HL-60 (cell line): ENCODE measurements at regions not wholly inside any gene's neighbourhood (a gene's known extent, or its start where the extent isn't known, plus 50 kb on each side); places are given as distances from the start of the nearest gene placed in this dataset.

Source experiments
- DNase-seq, 2 experiments: peaks; one replicate each; pipeline ENCODE4 v3.0.0-alpha.2; 2010 to 2020; ENCODE audit warnings: low read depth in 1 of 2, low spot score in 1 of 2
- H3K27ac ChIP-seq: fragments of 250-450 bp; sonication (Bioruptor Pico); replicated peaks from 2 replicates; pipeline ENCODE4 v1.5.1; 2020; ENCODE audit warnings: mild to moderate bottlenecking, moderate library complexity
- H3K27me3 ChIP-seq: fragments of 250-450 bp; sonication (Bioruptor Pico); 2 replicates; pipeline ENCODE4 v1.5.1; 2021; ENCODE audit warnings: mild to moderate bottlenecking, moderate library complexity; ENCODE audit not compliant: insufficient read depth, poor library complexity, severe bottlenecking
- H3K4me3 ChIP-seq: replicated peaks from 2 replicates; pipeline ENCODE4 v1.5.1; 2011; ENCODE audit warnings: mild to moderate bottlenecking, control low read depth, low read length; ENCODE audit not compliant: insufficient read depth
- GABPA ChIP-seq: IDR thresholded peaks from 2 replicates; pipeline ENCODE4 v1.6.1; 2012; ENCODE audit warnings: low read depth
- POLR2AphosphoS5 ChIP-seq: IDR thresholded peaks from 2 replicates; pipeline ENCODE4 v1.6.1; 2012; ENCODE audit warnings: low read depth
- SPI1 ChIP-seq: IDR thresholded peaks from 2 replicates; pipeline ENCODE4 v1.6.1; 2012; ENCODE audit warnings: low read depth, mild to moderate bottlenecking, borderline replicate concordance
- TF ChIP-seq, protein P1 (sequence below): IDR thresholded peaks from 2 replicates; pipeline ENCODE4 v1.6.1; 2012; ENCODE audit warnings: low read depth; ENCODE audit not compliant: insufficient replicate concordance
- TF ChIP-seq, protein P2 (sequence below): IDR thresholded peaks from one replicate; pipeline ENCODE4 v1.5.1; 2011; ENCODE audit warnings: low read length, control low read depth, inconsistent platforms; ENCODE audit not compliant: insufficient read depth

DNA sequence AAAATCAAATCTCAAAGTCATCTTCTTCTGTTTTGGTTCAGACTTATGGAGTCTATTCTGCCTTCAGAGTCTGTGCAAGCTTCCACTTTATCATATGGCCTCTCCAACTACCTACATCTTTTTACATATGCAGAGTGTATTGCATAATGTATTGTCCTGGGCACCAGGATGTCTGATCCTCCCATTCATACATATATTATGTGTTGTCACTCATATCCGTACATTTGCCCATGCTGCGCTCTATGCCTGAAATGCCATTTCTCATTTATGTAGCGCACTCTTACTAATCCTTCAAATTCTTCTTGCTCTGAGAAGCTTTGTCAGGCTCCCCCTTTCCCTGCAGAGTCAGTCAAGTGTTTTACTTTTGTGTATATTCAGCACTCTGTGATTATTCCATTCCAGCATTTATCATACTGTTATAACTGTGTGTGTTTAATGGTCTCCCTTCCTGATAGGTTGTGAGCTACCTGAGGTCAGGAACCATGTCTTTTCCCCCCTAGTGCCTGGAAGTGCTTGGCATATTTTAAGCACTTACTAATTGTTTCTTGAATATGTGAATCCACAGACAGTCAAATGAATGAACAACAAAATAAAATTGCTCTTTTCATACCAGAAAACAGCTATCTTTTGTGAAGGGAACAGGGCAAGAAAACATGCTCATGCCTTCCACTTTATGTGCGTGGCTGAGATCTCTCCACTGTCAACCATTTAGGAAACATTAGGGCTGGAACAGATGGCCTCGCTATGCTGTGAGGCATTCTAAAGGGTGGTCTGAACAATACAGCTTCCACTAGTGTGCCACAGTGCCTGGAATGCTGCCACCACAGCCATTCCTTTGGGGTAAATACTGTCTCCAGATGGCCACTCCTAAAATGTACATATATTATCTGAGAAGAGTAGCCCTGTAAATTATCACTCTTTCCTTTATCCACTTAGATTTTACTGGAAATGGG lies 81.8 kb downstream of the GLUD2 start:
- TF ChIP-seq POLR2AphosphoS5: no peak
- TF ChIP-seq SPI1: no peak
- no peak for TF ChIP-seq GABPA
- TF ChIP-seq, protein P1, sequence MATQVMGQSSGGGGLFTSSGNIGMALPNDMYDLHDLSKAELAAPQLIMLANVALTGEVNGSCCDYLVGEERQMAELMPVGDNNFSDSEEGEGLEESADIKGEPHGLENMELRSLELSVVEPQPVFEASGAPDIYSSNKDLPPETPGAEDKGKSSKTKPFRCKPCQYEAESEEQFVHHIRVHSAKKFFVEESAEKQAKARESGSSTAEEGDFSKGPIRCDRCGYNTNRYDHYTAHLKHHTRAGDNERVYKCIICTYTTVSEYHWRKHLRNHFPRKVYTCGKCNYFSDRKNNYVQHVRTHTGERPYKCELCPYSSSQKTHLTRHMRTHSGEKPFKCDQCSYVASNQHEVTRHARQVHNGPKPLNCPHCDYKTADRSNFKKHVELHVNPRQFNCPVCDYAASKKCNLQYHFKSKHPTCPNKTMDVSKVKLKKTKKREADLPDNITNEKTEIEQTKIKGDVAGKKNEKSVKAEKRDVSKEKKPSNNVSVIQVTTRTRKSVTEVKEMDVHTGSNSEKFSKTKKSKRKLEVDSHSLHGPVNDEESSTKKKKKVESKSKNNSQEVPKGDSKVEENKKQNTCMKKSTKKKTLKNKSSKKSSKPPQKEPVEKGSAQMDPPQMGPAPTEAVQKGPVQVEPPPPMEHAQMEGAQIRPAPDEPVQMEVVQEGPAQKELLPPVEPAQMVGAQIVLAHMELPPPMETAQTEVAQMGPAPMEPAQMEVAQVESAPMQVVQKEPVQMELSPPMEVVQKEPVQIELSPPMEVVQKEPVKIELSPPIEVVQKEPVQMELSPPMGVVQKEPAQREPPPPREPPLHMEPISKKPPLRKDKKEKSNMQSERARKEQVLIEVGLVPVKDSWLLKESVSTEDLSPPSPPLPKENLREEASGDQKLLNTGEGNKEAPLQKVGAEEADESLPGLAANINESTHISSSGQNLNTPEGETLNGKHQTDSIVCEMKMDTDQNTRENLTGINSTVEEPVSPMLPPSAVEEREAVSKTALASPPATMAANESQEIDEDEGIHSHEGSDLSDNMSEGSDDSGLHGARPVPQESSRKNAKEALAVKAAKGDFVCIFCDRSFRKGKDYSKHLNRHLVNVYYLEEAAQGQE: no peak
- Histone ChIP-seq H3K27ac (no peak overlapping the region), H3K27me3 (no peaks in the 10 kb centered on the region), H3K4me3 (no peak overlapping the region)
- no peak for DNase-seq

DNA sequence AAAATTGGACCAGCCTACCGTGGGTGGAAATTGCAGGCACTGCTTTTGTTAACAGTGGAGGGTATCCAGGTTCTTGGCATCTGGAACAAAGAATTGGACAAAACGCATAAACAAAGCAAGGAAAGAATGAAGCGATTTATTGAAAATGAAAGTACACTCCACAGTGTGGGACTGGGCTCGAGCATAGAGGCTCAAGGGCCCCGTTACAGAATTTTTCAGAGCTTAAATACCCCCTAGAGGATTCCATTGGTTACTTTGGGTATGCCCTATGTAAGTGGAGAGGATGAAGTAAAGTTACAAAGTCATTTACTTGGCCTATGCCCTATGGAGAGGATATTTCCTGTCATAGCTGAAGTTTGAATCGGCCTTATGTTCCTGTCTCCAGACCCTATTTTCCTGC lies 85.3 kb downstream of the GLUD2 start:
- Histone ChIP-seq H3K4me3 (no peak overlapping the region), H3K27me3 (no peaks in the 10 kb centered on the region), H3K27ac (no peak overlapping the region)
- TF ChIP-seq GABPA (no peak), POLR2AphosphoS5 (no peak), SPI1 (no peak)
- TF ChIP-seq, protein P1: no peak
- TF ChIP-seq, protein P2, sequence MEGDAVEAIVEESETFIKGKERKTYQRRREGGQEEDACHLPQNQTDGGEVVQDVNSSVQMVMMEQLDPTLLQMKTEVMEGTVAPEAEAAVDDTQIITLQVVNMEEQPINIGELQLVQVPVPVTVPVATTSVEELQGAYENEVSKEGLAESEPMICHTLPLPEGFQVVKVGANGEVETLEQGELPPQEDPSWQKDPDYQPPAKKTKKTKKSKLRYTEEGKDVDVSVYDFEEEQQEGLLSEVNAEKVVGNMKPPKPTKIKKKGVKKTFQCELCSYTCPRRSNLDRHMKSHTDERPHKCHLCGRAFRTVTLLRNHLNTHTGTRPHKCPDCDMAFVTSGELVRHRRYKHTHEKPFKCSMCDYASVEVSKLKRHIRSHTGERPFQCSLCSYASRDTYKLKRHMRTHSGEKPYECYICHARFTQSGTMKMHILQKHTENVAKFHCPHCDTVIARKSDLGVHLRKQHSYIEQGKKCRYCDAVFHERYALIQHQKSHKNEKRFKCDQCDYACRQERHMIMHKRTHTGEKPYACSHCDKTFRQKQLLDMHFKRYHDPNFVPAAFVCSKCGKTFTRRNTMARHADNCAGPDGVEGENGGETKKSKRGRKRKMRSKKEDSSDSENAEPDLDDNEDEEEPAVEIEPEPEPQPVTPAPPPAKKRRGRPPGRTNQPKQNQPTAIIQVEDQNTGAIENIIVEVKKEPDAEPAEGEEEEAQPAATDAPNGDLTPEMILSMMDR: no peak
- no peak for DNase-seq

DNA sequence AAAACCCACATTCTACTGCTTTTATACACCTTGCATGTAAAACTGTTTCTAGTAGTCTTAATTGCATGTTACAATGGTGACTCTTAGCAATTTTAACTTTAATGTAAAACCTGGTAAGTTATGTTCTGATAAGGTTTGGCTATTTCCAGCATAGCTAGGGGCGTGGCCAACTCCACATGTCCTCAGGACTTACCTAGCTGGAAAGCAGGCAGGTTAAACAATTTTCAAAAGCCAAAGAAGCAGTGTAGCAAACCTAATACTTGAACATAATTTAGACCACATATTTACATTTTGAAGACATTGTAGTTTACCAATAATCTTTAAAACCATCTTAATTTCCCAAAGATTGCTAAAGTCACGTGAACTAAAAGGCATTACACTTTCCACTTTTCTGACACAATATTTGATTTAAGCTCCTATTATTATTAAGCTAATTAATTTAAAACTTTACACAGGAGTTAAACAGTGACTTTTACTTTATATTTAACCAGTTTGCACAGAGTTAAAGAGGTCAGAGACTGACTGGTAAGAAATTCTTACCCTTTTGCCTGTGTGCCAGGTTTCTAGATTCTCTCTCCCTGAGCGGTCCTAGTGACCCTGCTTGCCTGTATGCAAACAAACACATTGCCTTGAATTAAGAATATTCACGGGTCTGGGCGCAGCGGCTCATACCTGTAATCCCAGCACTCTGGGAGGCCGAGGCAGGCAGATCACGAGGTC lies 88.2 kb downstream of the GLUD2 start:
- Histone ChIP-seq H3K4me3 (no peak overlapping the region), H3K27me3 (no peaks in the 10 kb centered on the region), H3K27ac (no peak overlapping the region)
- TF ChIP-seq SPI1: no peak
- TF ChIP-seq, protein P1: no peak
- no peak for TF ChIP-seq GABPA
- TF ChIP-seq POLR2AphosphoS5: no peak
- TF ChIP-seq, protein P2: no peak
- no peak for DNase-seq
